ENCODE measurements at regions not wholly inside any gene's neighbourhood (a gene's known extent, or its start where the extent isn't known, plus 50 kb on each side); places are given as distances from the start of the nearest gene placed in this dataset.

DNA sequence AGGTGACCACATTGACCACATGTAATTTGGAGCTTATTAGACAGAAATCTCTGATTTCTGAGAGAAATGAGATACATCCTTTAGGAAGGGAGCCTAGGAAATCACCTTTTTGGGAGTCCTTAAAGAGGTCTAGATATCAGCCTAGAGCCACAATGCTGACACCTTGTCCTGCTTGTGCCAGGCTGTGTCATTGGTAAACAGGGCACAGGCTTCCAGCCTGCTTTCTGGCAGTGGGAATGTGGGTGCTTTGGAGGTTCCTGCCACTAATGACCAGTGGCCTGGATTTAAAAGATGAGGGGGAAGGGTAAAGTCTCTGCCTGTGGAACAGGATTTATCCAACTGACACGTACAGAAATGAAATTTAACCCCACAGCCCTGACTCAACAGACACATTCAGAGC lies 169.8 kb upstream of the KBTBD8 start:
- TF ChIP-seq, protein P1, sequence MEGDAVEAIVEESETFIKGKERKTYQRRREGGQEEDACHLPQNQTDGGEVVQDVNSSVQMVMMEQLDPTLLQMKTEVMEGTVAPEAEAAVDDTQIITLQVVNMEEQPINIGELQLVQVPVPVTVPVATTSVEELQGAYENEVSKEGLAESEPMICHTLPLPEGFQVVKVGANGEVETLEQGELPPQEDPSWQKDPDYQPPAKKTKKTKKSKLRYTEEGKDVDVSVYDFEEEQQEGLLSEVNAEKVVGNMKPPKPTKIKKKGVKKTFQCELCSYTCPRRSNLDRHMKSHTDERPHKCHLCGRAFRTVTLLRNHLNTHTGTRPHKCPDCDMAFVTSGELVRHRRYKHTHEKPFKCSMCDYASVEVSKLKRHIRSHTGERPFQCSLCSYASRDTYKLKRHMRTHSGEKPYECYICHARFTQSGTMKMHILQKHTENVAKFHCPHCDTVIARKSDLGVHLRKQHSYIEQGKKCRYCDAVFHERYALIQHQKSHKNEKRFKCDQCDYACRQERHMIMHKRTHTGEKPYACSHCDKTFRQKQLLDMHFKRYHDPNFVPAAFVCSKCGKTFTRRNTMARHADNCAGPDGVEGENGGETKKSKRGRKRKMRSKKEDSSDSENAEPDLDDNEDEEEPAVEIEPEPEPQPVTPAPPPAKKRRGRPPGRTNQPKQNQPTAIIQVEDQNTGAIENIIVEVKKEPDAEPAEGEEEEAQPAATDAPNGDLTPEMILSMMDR (IDR thresholded peaks at IDR 0.05), result no peak
- TF ChIP-seq POLR2A (IDR thresholded peaks at IDR 0.05), result no peak

All from transverse colon (tissue), 3 donors.